ENCODE measurements at regions not wholly inside any gene's neighbourhood (a gene's known extent, or its start where the extent isn't known, plus 50 kb on each side); places are given as distances from the start of the nearest gene placed in this dataset.

DNA sequence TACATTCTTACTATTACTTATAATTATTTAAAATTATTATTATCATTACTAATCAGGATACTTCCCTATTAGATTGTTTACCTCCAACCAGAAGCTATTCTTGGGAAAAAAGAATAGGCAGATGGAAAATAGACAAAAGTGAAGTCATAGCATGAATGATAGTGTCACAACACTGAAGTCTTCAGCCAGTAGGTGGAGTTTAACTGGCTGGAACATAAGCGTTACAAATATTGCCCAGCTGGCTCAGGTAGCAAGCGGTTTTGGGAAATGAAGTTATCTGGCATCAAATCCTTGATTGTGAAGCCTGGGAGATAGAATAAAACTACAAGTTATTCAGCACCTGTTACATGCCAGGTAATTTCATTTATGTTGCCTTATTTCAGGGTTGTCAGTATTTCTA, 762.9 kb downstream of the C12orf50 start:
- dilution Hi-C loops (cut with MboI; ENCODE audit: extremely low pct_ligation_motif_present, low sequenced_read_pairs) = no loop called here
- Histone ChIP-seq H3K4me2 (ENCODE audit: control insufficient read depth, extremely low read depth, insufficient read depth, low read depth, low read length) (no peak overlapping the region), H3K4me1 (ENCODE audit: control insufficient read depth, extremely low read depth, insufficient read depth, low read length) (no peaks in the 10 kb centered on the region), H3K36me3 (ENCODE audit: control insufficient read depth in 2 of 2, extremely low read depth in 1 of 2, insufficient read depth in 2 of 2, low read length in 2 of 2) (no peaks in the 10 kb centered on the region), H2AFZ (ENCODE audit: control insufficient read depth, low read length) (no peak overlapping the region), H3K27ac (ENCODE audit: control insufficient read depth, insufficient read depth, low read length) (no peak overlapping the region), H3K79me2 (ENCODE audit: control insufficient read depth, insufficient read depth, low read length) (no peaks in the 10 kb centered on the region), H3K9me3 (ENCODE audit: control insufficient read depth, low read depth, low read length) (no peaks in the 10 kb centered on the region), H3K9ac (ENCODE audit: control insufficient read depth, extremely low read depth, insufficient read depth, low read length) (no peak overlapping the region), H3K9me1 (ENCODE audit: control insufficient read depth, extremely low read depth, insufficient read depth, low read length) (no peaks in the 10 kb centered on the region), H3K27me3 (ENCODE audit: control insufficient read depth, extremely low read depth, insufficient read depth, low read length) (no peaks in the 10 kb centered on the region), H3K4me3 (ENCODE audit: control insufficient read depth in 2 of 3, extremely low read depth in 1 of 3, insufficient read depth in 2 of 3, low read depth in 1 of 3, low read length in 3 of 3) (no peak overlapping the region), H4K20me1 (ENCODE audit: control insufficient read depth, extremely low read depth, insufficient read depth, low read length) (no peaks in the 10 kb centered on the region)
- TF ChIP-seq EZH2 (IDR thresholded peaks at IDR 0.05; ENCODE audit: low read length) (no peak), CTCF (optimal IDR thresholded peaks at IDR 0.05 in 1 of 3, IDR thresholded peaks at IDR 0.05 in 1 of 3, conservative IDR thresholded peaks at IDR 0.05 in 1 of 3; ENCODE audit: extremely low read depth in 1 of 3, insufficient read depth in 2 of 3, low read length in 3 of 3) (peak in 2 of 3 experiments; percentile 38 to 51)
- DNase-seq (ENCODE audit: low read depth, low spot score) (no peak), FAIRE-seq (no peak)

- Histone ChIP-seq H3K9ac (ENCODE audit: control insufficient read depth, extremely low read depth, insufficient read depth, low read length) (no peak overlapping the region), H3K27me3 (ENCODE audit: control insufficient read depth, extremely low read depth, insufficient read depth, low read length) (no peaks in the 10 kb centered on the region), H3K36me3 (ENCODE audit: control insufficient read depth in 2 of 2, extremely low read depth in 1 of 2, insufficient read depth in 2 of 2, low read length in 2 of 2) (no peaks in the 10 kb centered on the region), H4K20me1 (ENCODE audit: control insufficient read depth, extremely low read depth, insufficient read depth, low read length) (no peaks in the 10 kb centered on the region), H3K4me2 (ENCODE audit: control insufficient read depth, extremely low read depth, insufficient read depth, low read depth, low read length) (no peak overlapping the region), H3K4me3 (ENCODE audit: control insufficient read depth in 2 of 3, extremely low read depth in 1 of 3, insufficient read depth in 2 of 3, low read depth in 1 of 3, low read length in 3 of 3) (no peak overlapping the region), H2AFZ (ENCODE audit: control insufficient read depth, low read length) (no peak overlapping the region), H3K27ac (ENCODE audit: control insufficient read depth, insufficient read depth, low read length) (no peak overlapping the region), H3K79me2 (ENCODE audit: control insufficient read depth, insufficient read depth, low read length) (no peaks in the 10 kb centered on the region), H3K4me1 (ENCODE audit: control insufficient read depth, extremely low read depth, insufficient read depth, low read length) (no peaks in the 10 kb centered on the region), H3K9me3 (ENCODE audit: control insufficient read depth, low read depth, low read length) (no peaks in the 10 kb centered on the region), H3K9me1 (ENCODE audit: control insufficient read depth, extremely low read depth, insufficient read depth, low read length) (no peaks in the 10 kb centered on the region)
- no peak for FAIRE-seq
- dilution Hi-C loops (cut with MboI; ENCODE audit: extremely low pct_ligation_motif_present, low sequenced_read_pairs) = no loop called here
- TF ChIP-seq CTCF (optimal IDR thresholded peaks at IDR 0.05 in 1 of 3, IDR thresholded peaks at IDR 0.05 in 1 of 3, conservative IDR thresholded peaks at IDR 0.05 in 1 of 3; ENCODE audit: extremely low read depth in 1 of 3, insufficient read depth in 2 of 3, low read length in 3 of 3) (no peak), EZH2 (IDR thresholded peaks at IDR 0.05; ENCODE audit: low read length) (no peak)
- DNase-seq (ENCODE audit: low read depth, low spot score) = no peak
Observed at GRCh38 chr12:87259391-87259790, 769.8 kb downstream of the C12orf50 start.

All from keratinocyte (primary cell).